Cardiac muscle cell (in vitro differentiated cells and primary cell): ENCODE measurements at regions not wholly inside any gene's neighbourhood (a gene's known extent, or its start where the extent isn't known, plus 50 kb on each side); places are given as distances from the start of the nearest gene placed in this dataset.

Experiments
- DNase-seq, 2 donors: peaks; one replicate each; pipeline versions ENCODE4 v3.0.0 to v3.0.0-alpha.2; 2010 to 2017; ENCODE audit warnings: low read depth in 1 of 2, low spot score in 1 of 2
- H3K27ac ChIP-seq: fragments of 200-600 bp; sonication (generic); 2 replicates; pipeline ENCODE4 v1.5.1; 2016
- H3K27me3 ChIP-seq: fragments of 200-600 bp; sonication (generic); 2 replicates; pipeline ENCODE4 v1.6.0; 2016; ENCODE audit warnings: control low read depth
- H3K36me3 ChIP-seq: fragments of 200-600 bp; sonication (generic); 2 replicates; pipeline ENCODE4 v1.5.1; 2016; ENCODE audit warnings: control low read depth
- H3K4me1 ChIP-seq: fragments of 200-600 bp; sonication (generic); 2 replicates; pipeline ENCODE4 v1.8.1; 2017; ENCODE audit warnings: low read depth, mild to moderate bottlenecking, mixed run types
- H3K4me3 ChIP-seq: fragments of 200-600 bp; sonication (generic); 2 replicates; pipeline ENCODE4 v1.5.1; 2016; ENCODE audit warnings: mild to moderate bottlenecking
- H3K9me3 ChIP-seq: fragments of 200-600 bp; sonication (generic); 2 replicates; pipeline ENCODE4 v1.5.1; 2017; ENCODE audit warnings: low read depth, mild to moderate bottlenecking, control low read depth
- CTCF ChIP-seq: IDR thresholded peaks from 2 replicates; pipeline ENCODE4 v1.5.1; 2012; ENCODE audit warnings: low read depth, mild to moderate bottlenecking, low read length

GRCh38 chr2:138871312-138871711 lies 91.1 kb upstream of the NXPH2 start:
- Histone ChIP-seq H3K9me3 (no peaks in the 10 kb centered on the region), H3K27ac (no peak overlapping the region), H3K27me3 (no peaks in the 10 kb centered on the region), H3K4me3 (no peak overlapping the region), H3K36me3 (no peaks in the 10 kb centered on the region), H3K4me1 (no peaks in the 10 kb centered on the region)
- TF ChIP-seq CTCF: no peak
- no peak for DNase-seq

- no peak for DNase-seq
- no peaks in the 10 kb centered on the region for H3K4me1 ChIP-seq
- no peaks in the 10 kb centered on the region for H3K27me3 ChIP-seq
- H3K27ac ChIP-seq: no peak overlapping the region
- H3K9me3 ChIP-seq: no peaks in the 10 kb centered on the region
- TF ChIP-seq CTCF: no peak
- no peak overlapping the region for H3K4me3 ChIP-seq
- H3K36me3 ChIP-seq: no peaks in the 10 kb centered on the region
These were observed 87.2 kb upstream of the NXPH2 start for GRCh38 chr2:138867341-138867740.

- Histone ChIP-seq H3K4me1 (no peaks in the 10 kb centered on the region), H3K4me3 (no peak overlapping the region), H3K9me3 (no peaks in the 10 kb centered on the region), H3K36me3 (no peaks in the 10 kb centered on the region), H3K27ac (no peak overlapping the region), H3K27me3 (no peaks in the 10 kb centered on the region)
- no peak for DNase-seq
- no peak for TF ChIP-seq CTCF
These were observed 86.6 kb upstream of the NXPH2 start for GRCh38 chr2:138866797-138867196.

GRCh38 chr2:138853761-138854160 lies 73.6 kb upstream of the NXPH2 start:
- Histone ChIP-seq H3K36me3 (no peaks in the 10 kb centered on the region), H3K27me3 (no peaks in the 10 kb centered on the region), H3K4me1 (no peaks in the 10 kb centered on the region), H3K4me3 (no peak overlapping the region), H3K27ac (no peak overlapping the region), H3K9me3 (no peaks in the 10 kb centered on the region)
- no peak for DNase-seq
- TF ChIP-seq CTCF: no peak

- Histone ChIP-seq H3K36me3 (no peaks in the 10 kb centered on the region), H3K27me3 (no peaks in the 10 kb centered on the region), H3K4me1 (no peaks in the 10 kb centered on the region), H3K27ac (no peak overlapping the region), H3K4me3 (no peak overlapping the region), H3K9me3 (no peaks in the 10 kb centered on the region)
- TF ChIP-seq CTCF: no peak
- no peak for DNase-seq
These were observed 73.1 kb upstream of the NXPH2 start for GRCh38 chr2:138853296-138853695.
